Motor neuron (in vitro differentiated cells): ENCODE measurements at regions not wholly inside any gene's neighbourhood (a gene's known extent, or its start where the extent isn't known, plus 50 kb on each side); places are given as distances from the start of the nearest gene placed in this dataset.
"Not testable (repeated sequence)": the region's sequence is repeated elsewhere in the genome, so short reads cannot be mapped to it uniquely, and the experiment has no call there.

ENCODE experiments used
- ATAC-seq, 8 experiments: fragments of 200-7000 bp; cut with Tn5 transposase; replicated peaks in 6 of 8; 2 replicates each; pipeline ENCODE4 v1.8.0; 2021; ENCODE audit warnings: mild to moderate bottlenecking in 8 of 8, moderate library complexity in 8 of 8
- H3K27ac ChIP-seq, 2 donors: fragments of 250-450 bp; sonication (Bioruptor Pico); 2 replicates each; pipeline ENCODE4 v1.9.0; 2021; ENCODE audit warnings: antibody characterized with exemption in 2 of 2, mild to moderate bottlenecking in 2 of 2, moderate library complexity in 1 of 2
- H3K4me1 ChIP-seq, 2 donors: fragments of 250-450 bp; sonication (Bioruptor Pico); replicated peaks in 1 of 2; 2 replicates each; pipeline ENCODE4 v1.6.1; 2021; ENCODE audit warnings: antibody characterized with exemption in 2 of 2, mild to moderate bottlenecking in 2 of 2, moderate library complexity in 1 of 2
- H3K4me3 ChIP-seq, 5 donors: fragments of 250-450 bp; sonication (Bioruptor Pico); 2 replicates each; pipeline ENCODE4 v1.9.0; 2021; ENCODE audit warnings: antibody characterized with exemption in 5 of 5, mild to moderate bottlenecking in 5 of 5, moderate library complexity in 4 of 5
- WGBS, 10 experiments: fragments of 450-650 bp; shearing (Covaris generic); methylation state at CpG; one replicate each; pipeline ENCODE4 v1.0.0; 2022; 5-methylcytosine and 5-hydroxymethylcytosine counted together
- in situ Hi-C, 9 experiments: fragments of 400-800 bp; cut with MboI; loops; one replicate each; pipeline ENCODE4 v1.15.0; 2021; ENCODE audit warnings: low sequenced_read_pairs in 9 of 9, low pct_unique_long_range_greater_than_20kb in 2 of 9; ENCODE audit not compliant: unreplicated experiment in 9 of 9

DNA sequence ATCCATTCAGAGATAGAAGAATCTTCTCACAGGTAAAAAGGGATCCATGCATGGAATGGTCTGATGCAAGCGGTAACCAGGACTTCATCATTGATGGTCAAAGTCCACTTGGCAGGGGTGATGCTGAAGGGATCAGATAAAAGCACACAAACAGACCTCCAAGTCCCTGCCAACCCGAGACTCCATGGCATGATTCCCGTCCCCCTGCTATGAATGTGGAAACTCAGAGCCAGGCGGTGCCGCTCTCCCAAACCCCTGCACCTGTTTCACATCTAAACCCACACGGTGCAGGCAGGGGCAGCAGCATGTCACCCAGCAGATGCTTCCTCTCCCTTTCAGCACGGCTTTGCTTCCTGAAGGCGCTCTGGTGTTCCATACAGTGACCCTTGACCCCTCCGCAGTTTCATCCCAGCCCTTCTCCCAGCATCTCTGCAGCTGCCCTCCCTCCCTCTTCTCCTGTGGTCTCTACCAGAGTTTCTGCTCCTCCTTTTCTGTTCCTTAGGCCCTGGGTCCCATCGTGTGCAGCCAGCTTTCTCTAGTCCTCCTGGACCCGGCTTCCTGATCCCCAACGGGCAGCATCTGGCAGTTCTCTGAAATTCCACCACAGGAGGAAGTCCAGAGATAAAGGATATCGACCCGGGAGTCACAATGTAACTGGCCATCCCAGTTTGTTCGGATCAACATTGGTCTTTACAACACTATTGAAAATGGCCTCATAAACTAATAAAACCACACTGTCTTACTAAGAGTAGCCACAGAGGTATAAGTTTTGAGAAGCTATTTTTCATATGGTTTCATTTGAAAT lies 235.0 kb downstream of the TTLL2 start:
- WGBS, 10 experiments = 0 to 93% (median 70%) methylated on average over 1 to 13 of the region's 15 CpGs; no CpG with 5 or more reads in 3 of the 10 experiments
- Histone ChIP-seq H3K4me1 (peaks cover 14 to 24% of the 10 kb centered on the region in 2 donors), H3K4me3 (no peak overlapping the region), H3K27ac (peak overlapping the region in 1 of 2 donors; percentile 67)
- ATAC-seq = peak in 3 of 8 experiments; percentile 11 to 43 (median 38)
- in situ Hi-C loops = no loop called here

DNA sequence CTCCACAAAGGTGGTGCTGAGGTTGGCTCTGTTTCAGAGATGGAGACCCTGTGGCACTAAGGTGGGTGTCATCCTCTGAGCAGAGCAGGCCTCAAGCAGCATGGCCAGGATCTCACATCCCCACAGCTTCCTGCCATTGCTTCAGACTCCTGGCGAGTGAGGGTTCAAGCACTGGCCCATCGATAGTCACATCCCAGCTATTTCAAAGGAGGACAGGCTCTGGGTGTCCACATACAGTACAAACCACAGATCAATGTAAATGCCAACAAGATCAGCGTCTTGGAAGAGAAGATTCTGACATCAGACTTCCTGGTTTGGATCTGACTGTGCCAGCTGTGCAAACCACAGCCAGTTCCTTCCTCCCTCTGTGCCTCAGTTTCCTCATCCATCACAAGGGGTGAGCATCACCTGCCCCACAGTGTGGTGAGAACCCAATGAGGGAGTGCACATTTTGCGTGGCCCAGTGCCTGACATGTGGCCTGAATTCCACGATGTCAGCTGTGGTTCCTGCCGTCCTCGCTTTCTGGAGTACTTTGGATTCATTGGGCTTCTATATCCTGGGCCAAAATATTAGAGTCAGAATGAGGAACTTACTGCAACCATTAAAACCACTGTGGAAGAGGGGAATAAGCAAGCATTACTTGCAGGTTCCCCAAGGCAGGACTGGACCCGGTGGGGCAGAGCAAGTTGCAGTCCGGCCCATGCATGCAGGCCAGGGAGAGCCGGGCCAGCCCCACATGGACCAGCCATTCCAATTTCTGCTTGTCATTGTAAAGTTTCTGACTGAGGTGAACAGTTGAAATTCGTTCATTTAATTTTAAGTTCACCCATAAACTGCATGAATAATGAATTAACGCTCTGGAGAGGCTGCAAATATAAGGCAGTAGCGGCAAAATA lies 236.0 kb downstream of the TTLL2 start:
- H3K4me3 ChIP-seq = no peak overlapping the region
- H3K4me1 ChIP-seq = peaks cover 24 to 34% of the 10 kb centered on the region in 2 donors
- in situ Hi-C loops = no loop called here
- no peak for ATAC-seq
- H3K27ac ChIP-seq = no peak overlapping the region
- 30 to 96% (median 80%) methylated on average over 1 to 11 of the region's 13 CpGs; no CpG with 5 or more reads in 2 of the 10 experiments for WGBS, 10 experiments

DNA sequence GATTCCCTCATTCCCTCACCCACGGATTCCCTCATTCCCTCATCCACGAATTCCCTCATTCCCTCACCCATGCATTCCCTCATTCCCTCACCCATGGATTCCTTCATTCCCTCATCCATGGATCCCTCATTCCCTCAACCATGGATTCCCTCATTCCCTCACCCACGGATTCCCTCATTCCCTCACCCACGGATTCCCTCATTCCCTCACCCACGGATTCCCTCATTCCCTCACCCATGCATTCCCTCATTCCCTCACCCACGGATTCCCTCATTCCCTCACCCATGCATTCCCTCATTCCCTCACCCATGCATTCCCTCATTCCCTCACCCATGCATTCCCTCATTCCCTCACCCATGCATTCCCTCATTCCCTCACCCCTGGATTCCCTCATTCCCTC lies 238.0 kb downstream of the TTLL2 start:
- in situ Hi-C loops, ATAC-seq, H3K4me3 ChIP-seq, H3K27ac ChIP-seq: not testable (repeated sequence)
- WGBS, 10 experiments = 19 to 70% (median 43%) methylated on average over 1 to 6 of the region's 6 CpGs; no CpG with 5 or more reads in 3 of the 10 experiments
- H3K4me1 ChIP-seq = peaks cover 41 to 43% of the 10 kb centered on the region in 2 donors

DNA sequence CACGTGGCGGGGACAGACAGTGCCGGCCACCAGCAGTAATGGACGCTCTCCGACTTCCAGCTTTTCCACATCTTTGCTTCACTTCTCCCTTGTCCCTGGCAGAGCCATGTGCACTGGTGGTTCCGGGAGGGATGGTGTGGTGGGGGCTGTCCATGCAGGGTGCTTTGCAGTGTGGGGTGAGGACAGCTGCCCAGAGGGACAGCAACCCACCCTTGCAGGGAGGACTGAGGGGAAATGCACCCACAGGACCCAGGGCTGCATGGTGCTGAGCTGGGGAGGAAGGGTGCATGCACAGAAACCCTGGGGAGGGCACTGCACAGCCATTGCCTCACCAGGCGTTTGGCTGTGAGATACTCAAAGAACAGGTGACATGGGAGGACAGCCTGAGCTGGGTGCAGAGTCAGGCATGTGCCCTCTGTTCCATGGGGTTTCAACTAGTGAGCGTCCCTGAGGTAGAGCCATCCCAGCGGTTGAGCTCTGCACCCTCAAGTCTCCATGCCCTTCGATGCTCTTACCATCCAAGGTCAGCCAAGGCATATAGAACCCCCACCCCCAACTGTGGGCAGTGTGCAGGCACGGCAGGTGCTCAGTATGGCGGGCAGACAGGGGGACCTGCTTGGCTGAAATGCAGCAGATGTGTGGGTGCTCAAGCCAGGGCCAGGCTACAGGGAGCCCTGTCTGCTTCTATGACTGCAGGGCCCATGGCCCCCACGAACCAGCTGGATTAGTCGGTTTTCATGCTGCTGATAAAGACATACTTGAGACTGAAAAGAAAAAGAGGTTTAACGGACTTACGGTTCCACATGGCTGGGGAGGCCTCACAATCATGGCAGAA lies 239.7 kb downstream of the TTLL2 start:
- H3K4me1 ChIP-seq = peaks cover 32 to 33% of the 10 kb centered on the region in 2 donors
- in situ Hi-C loops = no loop called here
- no peak for ATAC-seq
- WGBS, 10 experiments = 20 to 100% (median 91%) methylated on average over 1 to 7 of the region's 16 CpGs; no CpG with 5 or more reads in 2 of the 10 experiments
- H3K27ac ChIP-seq = no peak overlapping the region
- H3K4me3 ChIP-seq = no peak overlapping the region

DNA sequence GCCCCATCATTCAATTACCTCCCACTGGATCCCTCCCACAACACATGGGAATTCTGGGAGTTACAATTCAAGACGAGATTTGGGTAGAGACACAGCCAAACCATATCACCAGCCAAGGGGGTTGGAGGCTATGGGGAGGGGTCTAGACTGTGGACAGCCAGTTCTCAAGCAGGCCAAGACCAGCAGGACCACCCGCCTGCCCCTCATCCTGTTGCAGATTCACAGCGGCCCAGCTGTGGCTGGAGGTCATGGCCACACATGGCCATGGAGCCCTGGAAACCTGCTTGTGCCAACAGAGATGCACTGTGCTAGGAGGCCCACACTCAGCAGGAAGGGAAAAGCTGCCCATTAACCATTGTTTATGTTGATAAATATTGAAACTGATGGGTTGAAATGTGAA lies 240.5 kb downstream of the TTLL2 start:
- peak in 5 of 8 experiments; percentile 2 to 10 (median 5) for ATAC-seq
- Histone ChIP-seq H3K4me3 (no peak overlapping the region), H3K4me1 (peaks cover 26 to 27% of the 10 kb centered on the region in 2 donors), H3K27ac (no peak overlapping the region)
- 0 to 100% (median 92%) methylated on average over 1 to 2 of the region's 3 CpGs; no CpG with 5 or more reads in 7 of the 10 experiments for WGBS, 10 experiments
- in situ Hi-C loops = no loop called here

DNA sequence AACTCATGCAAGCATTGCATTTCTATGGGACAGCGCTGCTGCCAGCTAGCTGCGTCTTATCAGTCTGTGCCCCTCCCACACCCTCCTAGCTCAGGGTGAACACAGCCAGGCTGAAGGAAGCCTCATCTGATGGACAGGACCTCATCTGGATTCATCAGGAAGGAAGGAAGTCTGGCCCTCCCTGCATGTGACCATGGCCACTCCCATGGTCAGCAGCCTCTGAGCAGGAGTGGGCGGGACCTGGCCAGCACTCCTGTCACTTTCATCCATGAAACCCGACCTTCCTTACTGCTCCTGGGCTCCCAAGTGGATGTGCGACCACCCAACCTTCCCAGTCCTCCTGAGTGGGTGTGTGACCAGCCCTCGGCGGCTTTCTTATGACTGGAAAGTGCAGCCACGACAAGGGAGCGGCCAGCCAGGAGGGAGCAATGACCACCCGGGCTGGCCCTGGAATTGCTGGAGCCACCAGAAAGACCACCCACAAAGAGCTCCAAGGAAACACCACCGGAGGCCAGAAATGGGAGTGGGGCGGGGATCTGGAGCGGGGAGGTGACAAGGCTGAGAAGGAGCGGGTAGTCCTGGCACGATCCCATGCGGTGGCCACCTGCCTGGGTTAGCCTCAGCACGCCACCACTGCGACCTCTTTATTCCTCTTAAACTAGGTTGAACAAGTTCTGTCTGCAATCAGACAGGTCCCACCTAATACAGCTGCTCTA lies 241.2 kb downstream of the TTLL2 start:
- H3K4me3 ChIP-seq = no peak overlapping the region
- in situ Hi-C loops = no loop called here
- peak; percentile 38 to 99 (median 96) for ATAC-seq
- WGBS, 10 experiments = 36 to 91% (median 65%) methylated on average over 2 to 9 of the region's 18 CpGs; no CpG with 5 or more reads in 4 of the 10 experiments
- peaks cover 26 to 27% of the 10 kb centered on the region in 2 donors for H3K4me1 ChIP-seq
- peak overlapping the region in 1 of 2 donors; percentile 75 for H3K27ac ChIP-seq

DNA sequence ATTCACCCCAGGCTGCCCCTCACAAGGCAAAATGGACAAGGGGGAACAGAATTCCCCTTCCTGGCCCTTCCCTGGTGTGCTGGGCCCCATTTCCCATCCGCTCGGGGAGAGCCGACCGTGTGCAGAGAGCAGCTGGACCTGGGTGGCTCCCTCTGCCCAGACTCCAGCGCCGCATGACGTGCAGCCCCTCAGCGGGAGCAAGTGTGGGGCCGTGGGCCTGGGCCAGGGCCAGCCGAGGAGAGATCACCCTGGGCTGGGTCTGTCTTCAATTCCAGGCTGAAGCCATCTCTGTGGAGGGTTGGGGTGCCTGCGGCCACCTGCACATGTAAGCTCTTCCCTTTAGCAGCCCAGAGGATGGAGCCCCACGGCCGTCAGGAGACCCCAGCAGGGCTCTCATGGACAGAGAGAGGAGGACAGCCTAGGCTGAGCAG lies 241.8 kb downstream of the TTLL2 start:
- Histone ChIP-seq H3K27ac (peak overlapping the region in 1 of 2 donors; percentile 75), H3K4me3 (no peak overlapping the region), H3K4me1 (peaks cover 31 to 33% of the 10 kb centered on the region in 2 donors)
- WGBS, 10 experiments = 0 to 100% (median 80%) methylated on average over 1 to 11 of the region's 13 CpGs; no CpG with 5 or more reads in 5 of the 10 experiments
- in situ Hi-C loops = no loop called here
- ATAC-seq = peak in 4 of 8 experiments; percentile 6 to 19 (median 10)

DNA sequence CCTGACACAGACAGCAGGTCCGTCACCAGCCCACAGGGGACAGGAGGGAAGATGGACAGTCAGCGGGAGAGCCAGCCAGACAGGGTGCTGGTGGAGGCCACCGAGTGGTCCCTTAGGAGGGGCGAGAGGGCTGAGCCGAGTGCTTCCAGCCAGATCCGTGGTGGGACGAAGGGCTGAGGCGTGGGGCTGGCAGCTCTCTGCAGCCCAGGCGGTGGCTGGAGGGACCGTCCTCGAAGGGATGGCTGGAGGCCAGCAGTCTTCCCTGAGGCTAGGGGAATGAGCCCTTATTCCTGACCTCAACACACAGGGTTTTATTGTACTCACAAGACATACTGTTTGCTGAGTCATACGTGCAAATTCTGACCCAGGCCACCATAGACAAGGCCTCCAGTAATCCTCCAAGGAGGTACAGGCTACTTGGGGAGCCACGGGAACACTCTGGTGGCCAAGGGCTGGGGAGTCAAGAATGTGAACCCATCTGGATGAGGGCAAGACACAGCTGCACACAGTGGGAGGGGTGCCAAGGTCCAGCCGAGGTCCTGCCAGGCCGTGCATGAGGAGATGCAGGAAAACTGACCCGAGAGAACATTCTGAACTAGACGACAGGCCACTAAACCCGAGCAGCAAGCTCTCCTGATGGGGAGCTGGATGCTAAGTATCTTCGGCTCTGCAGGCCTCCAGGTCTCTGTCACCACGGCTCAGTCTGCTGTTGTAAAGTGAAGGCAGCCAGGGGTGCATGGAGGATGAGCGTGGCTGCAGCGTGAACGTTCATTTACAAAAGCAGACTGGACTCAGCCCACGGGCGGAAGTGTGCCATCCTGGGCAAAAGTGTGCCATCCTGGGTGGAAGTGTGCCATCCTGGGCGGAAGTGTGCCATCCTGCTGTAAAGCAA lies 242.5 kb downstream of the TTLL2 start:
- Histone ChIP-seq H3K27ac (peak overlapping the region in 1 of 2 donors; percentile 33), H3K4me1 (peaks cover 38 to 40% of the 10 kb centered on the region in 2 donors), H3K4me3 (no peak overlapping the region)
- in situ Hi-C loops = no loop called here
- ATAC-seq = peak in 5 of 8 experiments; percentile 0 to 41 (median 6)
- 39 to 100% (median 91%) methylated on average over 1 to 10 of the region's 26 CpGs; no CpG with 5 or more reads in 4 of the 10 experiments for WGBS, 10 experiments

DNA sequence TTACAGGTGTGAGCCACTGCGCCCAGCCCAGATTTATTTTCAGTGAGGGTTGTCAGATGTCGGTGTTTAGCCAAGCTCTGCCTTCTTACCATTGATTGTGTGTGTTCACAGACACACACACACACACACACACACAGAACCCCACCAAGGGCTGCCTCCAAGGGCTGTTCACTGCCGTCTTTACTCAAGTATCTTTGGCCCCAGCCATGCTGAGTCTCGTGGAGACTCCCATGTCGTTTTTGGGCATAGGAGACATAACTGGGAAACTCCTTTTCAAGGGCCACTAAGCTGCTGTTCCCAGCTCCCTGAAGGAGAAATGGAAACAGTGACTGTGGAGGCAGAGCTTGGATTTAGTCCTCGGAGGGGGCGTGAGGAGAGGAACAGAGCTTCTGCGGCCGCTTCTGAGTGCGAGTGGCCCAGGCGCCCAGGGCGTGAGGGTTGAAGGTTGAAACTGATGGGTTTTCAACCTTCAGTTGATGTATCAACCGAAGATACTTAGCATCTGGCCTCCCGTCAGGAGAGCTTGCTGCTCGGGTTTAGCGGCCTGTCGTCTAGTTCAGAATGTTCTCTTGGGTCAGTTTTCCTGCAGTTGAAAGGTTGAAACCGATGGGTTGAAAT lies 243.6 kb downstream of the TTLL2 start:
- no peak overlapping the region for H3K4me3 ChIP-seq
- ATAC-seq = no peak
- WGBS, 10 experiments = 55 to 100% (median 87%) methylated on average over 1 to 11 of the region's 18 CpGs; no CpG with 5 or more reads in 2 of the 10 experiments
- in situ Hi-C loops = no loop called here
- peaks cover 39 to 43% of the 10 kb centered on the region in 2 donors for H3K4me1 ChIP-seq
- no peak overlapping the region for H3K27ac ChIP-seq

DNA sequence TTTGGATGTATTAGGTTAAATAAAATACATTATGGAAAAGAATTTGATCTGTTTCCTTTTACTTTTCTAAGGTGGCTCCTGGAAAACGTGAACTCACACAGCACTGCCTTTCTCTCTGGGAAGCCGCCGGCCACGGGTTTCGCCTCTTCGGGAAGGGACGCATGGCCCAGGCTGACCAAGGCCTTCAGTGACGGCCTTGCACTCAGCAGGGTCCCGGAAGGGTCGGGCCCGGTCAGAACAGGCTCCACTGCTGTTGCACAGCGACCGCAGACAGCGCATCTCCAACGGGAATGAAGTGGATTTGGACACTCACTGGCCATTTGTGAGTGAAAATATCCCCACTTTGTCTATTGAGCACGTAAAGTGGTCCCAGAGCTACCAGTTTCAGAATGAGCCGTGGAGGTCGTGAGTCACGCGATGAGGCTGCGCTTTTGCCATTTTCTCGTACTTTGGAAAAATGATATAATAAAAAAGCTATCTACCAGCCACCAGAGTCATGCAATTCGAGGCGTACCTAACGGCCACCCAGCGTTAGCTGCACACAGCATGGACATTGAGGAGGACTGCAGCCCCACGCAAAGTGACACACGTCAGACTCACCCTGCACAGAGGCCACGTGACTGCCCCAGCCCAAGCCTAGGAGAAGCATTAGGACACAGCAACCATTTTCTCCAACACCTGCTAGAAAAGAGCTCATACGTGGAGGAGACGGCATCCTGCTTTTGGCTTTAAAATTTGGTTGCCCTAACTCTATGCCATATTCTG lies 244.3 kb downstream of the TTLL2 start:
- H3K4me3 ChIP-seq = no peak overlapping the region
- in situ Hi-C loops = no loop called here
- ATAC-seq = no peak
- no peak overlapping the region for H3K27ac ChIP-seq
- peaks cover 39 to 49% of the 10 kb centered on the region in 2 donors for H3K4me1 ChIP-seq
- 46 to 98% (median 86%) methylated on average over 3 to 15 of the region's 31 CpGs; no CpG with 5 or more reads in 1 of the 10 experiments for WGBS, 10 experiments
